ENCODE measurements at regions not wholly inside any gene's neighbourhood (a gene's known extent, or its start where the extent isn't known, plus 50 kb on each side); places are given as distances from the start of the nearest gene placed in this dataset.

DNA sequence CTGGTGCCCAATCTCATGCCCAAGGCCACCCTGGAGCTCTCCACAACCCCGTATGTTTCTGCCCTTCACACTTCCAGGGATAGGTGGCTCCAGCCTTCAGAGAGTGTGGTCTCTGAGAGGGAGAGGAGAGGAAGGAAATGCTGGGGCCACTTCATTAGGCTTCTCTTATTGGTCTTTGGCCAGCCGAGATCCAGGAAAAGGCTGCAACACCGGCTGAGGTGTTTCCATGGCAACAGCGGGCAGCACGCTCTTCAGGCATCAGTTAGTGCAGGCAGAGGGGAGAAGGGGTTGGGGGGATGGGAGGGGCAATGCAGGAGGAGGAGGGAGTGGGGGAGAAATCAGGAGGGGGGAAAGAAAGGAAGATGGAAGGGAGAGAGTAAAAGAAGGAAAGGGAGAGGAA lies 275.1 kb upstream of the GJB5 start:
- no peak for TF ChIP-seq SIN3A (IDR thresholded peaks at IDR 0.05; ENCODE audit: borderline replicate concordance, insufficient read depth, low read depth, low read length)
- TF ChIP-seq, protein P1, sequence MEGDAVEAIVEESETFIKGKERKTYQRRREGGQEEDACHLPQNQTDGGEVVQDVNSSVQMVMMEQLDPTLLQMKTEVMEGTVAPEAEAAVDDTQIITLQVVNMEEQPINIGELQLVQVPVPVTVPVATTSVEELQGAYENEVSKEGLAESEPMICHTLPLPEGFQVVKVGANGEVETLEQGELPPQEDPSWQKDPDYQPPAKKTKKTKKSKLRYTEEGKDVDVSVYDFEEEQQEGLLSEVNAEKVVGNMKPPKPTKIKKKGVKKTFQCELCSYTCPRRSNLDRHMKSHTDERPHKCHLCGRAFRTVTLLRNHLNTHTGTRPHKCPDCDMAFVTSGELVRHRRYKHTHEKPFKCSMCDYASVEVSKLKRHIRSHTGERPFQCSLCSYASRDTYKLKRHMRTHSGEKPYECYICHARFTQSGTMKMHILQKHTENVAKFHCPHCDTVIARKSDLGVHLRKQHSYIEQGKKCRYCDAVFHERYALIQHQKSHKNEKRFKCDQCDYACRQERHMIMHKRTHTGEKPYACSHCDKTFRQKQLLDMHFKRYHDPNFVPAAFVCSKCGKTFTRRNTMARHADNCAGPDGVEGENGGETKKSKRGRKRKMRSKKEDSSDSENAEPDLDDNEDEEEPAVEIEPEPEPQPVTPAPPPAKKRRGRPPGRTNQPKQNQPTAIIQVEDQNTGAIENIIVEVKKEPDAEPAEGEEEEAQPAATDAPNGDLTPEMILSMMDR (IDR thresholded peaks at IDR 0.05), result no peak

Measured in Panc1 (cell line).